ENCODE measurements at regions not wholly inside any gene's neighbourhood (a gene's known extent, or its start where the extent isn't known, plus 50 kb on each side); places are given as distances from the start of the nearest gene placed in this dataset.

GRCh38 chr2:219844401-219845091 lies 217.1 kb downstream of the SLC4A3 start:
- Histone ChIP-seq H3K4me1 (no peaks in the 10 kb centered on the region), H3K36me3 (no peaks in the 10 kb centered on the region), H3K9me3 (no peaks in the 10 kb centered on the region), H3K4me3 (no peak overlapping the region), H3K27me3 (no peaks in the 10 kb centered on the region), H3K27ac (no peak overlapping the region)
- DNase-seq: no peak
- TF ChIP-seq CTCF (IDR thresholded peaks at IDR 0.05): no peak
- intact Hi-C loops (cut with DNase I): no loop called here
- WGBS, 2 donors: 53 to 63% methylated on average over 7 of the region's 7 CpGs
- ATAC-seq: no peak

GRCh38 chr2:219848882-219849281 lies 221.5 kb downstream of the SLC4A3 start:
- 78 to 96% methylated on average over 3 of the region's 3 CpGs for WGBS, 2 donors
- intact Hi-C loops (cut with DNase I): no loop called here

GRCh38 chr2:219851169-219851568 lies 223.7 kb downstream of the SLC4A3 start:
- no peaks in the 10 kb centered on the region for H3K36me3 ChIP-seq
- intact Hi-C loops (cut with DNase I): no loop called here
- no peak for TF ChIP-seq CTCF (IDR thresholded peaks at IDR 0.05)
- no peak overlapping the region for H3K27ac ChIP-seq
- peaks cover 0 to 10% (median 0%) of the 10 kb centered on the region in 7 donors for H3K27me3 ChIP-seq
- 50 to 56% methylated on average over 6 of the region's 6 CpGs for WGBS, 2 donors
- peaks cover 0 to 8% (median 0%) of the 10 kb centered on the region in 9 donors for H3K4me1 ChIP-seq
- no peak overlapping the region for H3K4me3 ChIP-seq
- DNase-seq: no peak
- H3K9me3 ChIP-seq: no peaks in the 10 kb centered on the region
- peak in 1 of 8 donors; percentile 22 for ATAC-seq

More at GRCh38 chr2:219848882-219849281, 221.5 kb downstream of the SLC4A3 start:
- no peak for TF ChIP-seq CTCF (IDR thresholded peaks at IDR 0.05)
- DNase-seq (no peak), ATAC-seq (no peak)
- Histone ChIP-seq H3K9me3 (no peaks in the 10 kb centered on the region), H3K27ac (no peak overlapping the region), H3K27me3 (peaks cover 0 to 3% (median 0%) of the 10 kb centered on the region in 7 donors), H3K4me3 (no peak overlapping the region), H3K36me3 (no peaks in the 10 kb centered on the region), H3K4me1 (peaks cover 0 to 8% (median 0%) of the 10 kb centered on the region in 9 donors)

GRCh38 chr2:219851801-219852481 lies 224.5 kb downstream of the SLC4A3 start:
- H3K36me3 ChIP-seq: no peaks in the 10 kb centered on the region
- no peak for TF ChIP-seq CTCF (IDR thresholded peaks at IDR 0.05)
- WGBS, 2 donors: 20 to 22% methylated on average over 22 of the region's 22 CpGs
- intact Hi-C loops (cut with DNase I): no loop called here
- peak overlapping the region in 8 of 10 donors; percentile 9 to 42 (median 28) for H3K4me3 ChIP-seq
- peaks cover 0 to 8% (median 0%) of the 10 kb centered on the region in 9 donors for H3K4me1 ChIP-seq
- H3K27me3 ChIP-seq: peaks cover 0 to 12% (median 0%) of the 10 kb centered on the region in 7 donors
- no peaks in the 10 kb centered on the region for H3K9me3 ChIP-seq
- H3K27ac ChIP-seq: no peak overlapping the region
- ATAC-seq (peak in 7 of 8 donors; percentile 20 to 67 (median 54)), DNase-seq (peak in 1 of 2 donors; percentile 22)

Measured in heart right ventricle (tissue), 16 donors.